OCI-LY7 (cell line): ENCODE measurements at regions not wholly inside any gene's neighbourhood (a gene's known extent, or its start where the extent isn't known, plus 50 kb on each side); places are given as distances from the start of the nearest gene placed in this dataset.
"Not testable (repeated sequence)": the region's sequence is repeated elsewhere in the genome, so short reads cannot be mapped to it uniquely, and the experiment has no call there.

Source experiments
- EZH2phosphoT487 ChIP-seq: fragments of 200-600 bp; sonication (generic); IDR thresholded peaks from 2 replicates; pipeline ENCODE4 v1.6.1; 2018; ENCODE audit warnings: low read depth, borderline replicate concordance, mild to moderate bottlenecking, mixed run types, antibody characterized with exemption, low read length, moderate library complexity, mixed read lengths
- TF ChIP-seq, protein P1 (sequence below): fragments of 200-600 bp; sonication (generic); conservative IDR thresholded peaks from 2 replicates; pipeline ENCODE4 v1.5.1; 2014; ENCODE audit warnings: mild to moderate bottlenecking, antibody characterized with exemption, low read length, moderate library complexity, mixed read lengths

- TF ChIP-seq, protein P1, sequence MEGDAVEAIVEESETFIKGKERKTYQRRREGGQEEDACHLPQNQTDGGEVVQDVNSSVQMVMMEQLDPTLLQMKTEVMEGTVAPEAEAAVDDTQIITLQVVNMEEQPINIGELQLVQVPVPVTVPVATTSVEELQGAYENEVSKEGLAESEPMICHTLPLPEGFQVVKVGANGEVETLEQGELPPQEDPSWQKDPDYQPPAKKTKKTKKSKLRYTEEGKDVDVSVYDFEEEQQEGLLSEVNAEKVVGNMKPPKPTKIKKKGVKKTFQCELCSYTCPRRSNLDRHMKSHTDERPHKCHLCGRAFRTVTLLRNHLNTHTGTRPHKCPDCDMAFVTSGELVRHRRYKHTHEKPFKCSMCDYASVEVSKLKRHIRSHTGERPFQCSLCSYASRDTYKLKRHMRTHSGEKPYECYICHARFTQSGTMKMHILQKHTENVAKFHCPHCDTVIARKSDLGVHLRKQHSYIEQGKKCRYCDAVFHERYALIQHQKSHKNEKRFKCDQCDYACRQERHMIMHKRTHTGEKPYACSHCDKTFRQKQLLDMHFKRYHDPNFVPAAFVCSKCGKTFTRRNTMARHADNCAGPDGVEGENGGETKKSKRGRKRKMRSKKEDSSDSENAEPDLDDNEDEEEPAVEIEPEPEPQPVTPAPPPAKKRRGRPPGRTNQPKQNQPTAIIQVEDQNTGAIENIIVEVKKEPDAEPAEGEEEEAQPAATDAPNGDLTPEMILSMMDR, result not testable (repeated sequence)
- not testable (repeated sequence) for TF ChIP-seq EZH2phosphoT487
Measured at GRCh38 chr4:9595531-9595930, 151.3 kb downstream of the DEFB131A start.
